Upper lobe of left lung (tissue), 6 donors: ENCODE measurements at regions not wholly inside any gene's neighbourhood (a gene's known extent, or its start where the extent isn't known, plus 50 kb on each side); places are given as distances from the start of the nearest gene placed in this dataset.
"Not testable (repeated sequence)": the region's sequence is repeated elsewhere in the genome, so short reads cannot be mapped to it uniquely, and the experiment has no call there.

Experiments used
- ATAC-seq, 2 donors: fragments of 200-7000 bp; cut with Tn5 transposase; one replicate each; pipeline ENCODE4 v1.9.1; 2022; ENCODE audit warnings: mild to moderate bottlenecking in 2 of 2, moderate library complexity in 2 of 2; ENCODE audit not compliant: low FRiP score in 2 of 2
- DNase-seq, 2 donors: peaks; one replicate each; pipeline ENCODE4 v3.0.0-alpha.2; 2019 to 2020
- H3K27ac ChIP-seq, 4 donors: fragments of 200-600 bp; sonication (generic); one replicate each; pipeline ENCODE4 v1.5.1; 2016 to 2019
- H3K27me3 ChIP-seq, 4 donors: fragments of 200-600 bp; sonication (generic); one replicate each; pipeline ENCODE4 v1.5.1; 2017 to 2019
- H3K36me3 ChIP-seq, 4 donors: fragments of 200-600 bp; sonication (generic); one replicate each; pipeline ENCODE4 v1.5.1; 2016 to 2019
- H3K4me1 ChIP-seq, 4 donors: fragments of 200-600 bp; sonication (generic); one replicate each; pipeline ENCODE4 v1.5.1; 2018 to 2019
- H3K4me3 ChIP-seq, 4 donors: fragments of 200-600 bp; sonication (generic); one replicate each; pipeline ENCODE4 v1.5.1; 2017 to 2019; ENCODE audit warnings: mild to moderate bottlenecking in 2 of 4, moderate library complexity in 1 of 4
- H3K9me3 ChIP-seq, 4 donors: fragments of 200-600 bp; sonication (generic); one replicate each; pipeline ENCODE4 v1.5.1; 2018 to 2019
- CTCF ChIP-seq, 6 experiments: fragments of 450-650 bp in 4 of 6; fragments of 200-600 bp in 2 of 6; sonication (generic) in 2 of 6; IDR thresholded peaks; one replicate each; pipeline ENCODE4 v1.5.1; 2016 to 2019; ENCODE audit warnings: antibody characterized with exemption in 6 of 6
- EP300 ChIP-seq, 4 donors: sonication (generic); formaldehyde crosslinking; IDR thresholded peaks; one replicate each; pipeline ENCODE4 v1.5.1; 2017; ENCODE audit warnings: antibody characterized with exemption in 4 of 4, control low read depth in 2 of 4
- POLR2A ChIP-seq, 4 donors: fragments of 450-650 bp; IDR thresholded peaks; one replicate each; pipeline ENCODE4 v1.5.1; 2016 to 2017; ENCODE audit warnings: antibody characterized with exemption in 4 of 4, mild to moderate bottlenecking in 2 of 4
- POLR2AphosphoS5 ChIP-seq, 2 donors: sonication (generic); formaldehyde crosslinking; IDR thresholded peaks; one replicate each; pipeline ENCODE4 v1.5.1; 2017; ENCODE audit warnings: antibody characterized with exemption in 2 of 2
- WGBS, 2 donors: methylation state at CpG; one replicate each; pipeline ENCODE4 v1.1.5; 2017 to 2018; 5-methylcytosine and 5-hydroxymethylcytosine counted together
- donor health status: DM: no; HTN: no; CAD: no; lungs with moderate emphysema.
- donor health status: DM: no; HTN: yes; CAD: no; lungs with severe emphysema.

GRCh38 chr2:16389611-16390010 lies 276.0 kb downstream of the CYRIA start:
- Histone ChIP-seq H3K36me3 (no peaks in the 10 kb centered on the region), H3K9me3 (no peaks in the 10 kb centered on the region), H3K4me3 (no peak overlapping the region), H3K27me3 (no peaks in the 10 kb centered on the region), H3K4me1 (no peaks in the 10 kb centered on the region), H3K27ac (no peak overlapping the region)
- DNase-seq (no peak), ATAC-seq (no peak)
- 93 to 95% methylated on average over 3 of the region's 3 CpGs for WGBS, 2 donors
- TF ChIP-seq EP300 (IDR thresholded peaks at IDR 0.05) (no peak), CTCF (IDR thresholded peaks at IDR 0.05) (no peak), POLR2AphosphoS5 (IDR thresholded peaks at IDR 0.05) (no peak), POLR2A (IDR thresholded peaks at IDR 0.05) (no peak)

- not testable (repeated sequence) for ATAC-seq, DNase-seq, H3K27me3 ChIP-seq, H3K27ac ChIP-seq, H3K4me3 ChIP-seq, H3K9me3 ChIP-seq, H3K36me3 ChIP-seq, H3K4me1 ChIP-seq
- 87 to 89% methylated on average over 15 to 16 of the region's 16 CpGs for WGBS, 2 donors
Measured at GRCh38 chr2:16388199-16388830, 277.3 kb downstream of the CYRIA start.

GRCh38 chr2:16387461-16387984 lies 278.1 kb downstream of the CYRIA start:
- 93% methylated on average over 8 of the region's 8 CpGs for WGBS, 2 donors
- no peak overlapping the region for H3K4me3 ChIP-seq
- DNase-seq = no peak
- H3K27ac ChIP-seq = no peak overlapping the region
- TF ChIP-seq POLR2AphosphoS5 (IDR thresholded peaks at IDR 0.05) = no peak
- TF ChIP-seq EP300 (IDR thresholded peaks at IDR 0.05) = no peak
- TF ChIP-seq POLR2A (IDR thresholded peaks at IDR 0.05) = no peak
- no peak for TF ChIP-seq CTCF (IDR thresholded peaks at IDR 0.05)
- H3K27me3 ChIP-seq = no peaks in the 10 kb centered on the region
- ATAC-seq = no peak
- H3K36me3 ChIP-seq = no peaks in the 10 kb centered on the region
- H3K4me1 ChIP-seq = no peaks in the 10 kb centered on the region
- no peaks in the 10 kb centered on the region for H3K9me3 ChIP-seq

GRCh38 chr2:16386431-16386830 lies 279.2 kb downstream of the CYRIA start:
- no peak for ATAC-seq
- TF ChIP-seq POLR2A (IDR thresholded peaks at IDR 0.05) = no peak
- no peak for TF ChIP-seq CTCF (IDR thresholded peaks at IDR 0.05)
- no peak for TF ChIP-seq POLR2AphosphoS5 (IDR thresholded peaks at IDR 0.05)
- TF ChIP-seq EP300 (IDR thresholded peaks at IDR 0.05) = no peak
- 48 to 50% methylated on average over 7 of the region's 7 CpGs for WGBS, 2 donors

GRCh38 chr2:16386031-16386430 lies 279.6 kb downstream of the CYRIA start:
- no peak for ATAC-seq
- H3K27ac ChIP-seq = no peak overlapping the region
- H3K9me3 ChIP-seq = no peaks in the 10 kb centered on the region
- no peaks in the 10 kb centered on the region for H3K4me1 ChIP-seq
- no peak for DNase-seq
- H3K36me3 ChIP-seq = no peaks in the 10 kb centered on the region
- H3K4me3 ChIP-seq = no peak overlapping the region
- TF ChIP-seq POLR2AphosphoS5 (IDR thresholded peaks at IDR 0.05) = no peak
- no peak for TF ChIP-seq EP300 (IDR thresholded peaks at IDR 0.05)
- no peak for TF ChIP-seq CTCF (IDR thresholded peaks at IDR 0.05)
- TF ChIP-seq POLR2A (IDR thresholded peaks at IDR 0.05) = no peak
- 59 to 65% methylated on average over 2 of the region's 2 CpGs for WGBS, 2 donors
- no peaks in the 10 kb centered on the region for H3K27me3 ChIP-seq

More at GRCh38 chr2:16386431-16386830, 279.2 kb downstream of the CYRIA start:
- Histone ChIP-seq H3K4me1 (no peaks in the 10 kb centered on the region), H3K36me3 (no peaks in the 10 kb centered on the region), H3K27ac (no peak overlapping the region), H3K4me3 (no peak overlapping the region), H3K27me3 (no peaks in the 10 kb centered on the region), H3K9me3 (no peaks in the 10 kb centered on the region)
- DNase-seq = no peak
